GM19438 (cell line): ENCODE measurements at regions not wholly inside any gene's neighbourhood (a gene's known extent, or its start where the extent isn't known, plus 50 kb on each side); places are given as distances from the start of the nearest gene placed in this dataset.
"Not testable (repeated sequence)": the region's sequence is repeated elsewhere in the genome, so short reads cannot be mapped to it uniquely, and the experiment has no call there.

ENCODE experiments used
- ATAC-seq: cut with Tn5 transposase; IDR thresholded peaks from one replicate; pipeline ENCODE4 v1.9.1; 2021; ENCODE audit warnings: low read depth; ENCODE audit not compliant: unreplicated experiment

GRCh38 chr15:69666441-69666882 is 213.8 kb downstream of the RPLP1 start:
- no peak for ATAC-seq

GRCh38 chr15:69666921-69667811 is 214.5 kb downstream of the RPLP1 start:
- no peak for ATAC-seq

GRCh38 chr15:69668039-69668705 is 215.6 kb downstream of the RPLP1 start:
- no peak for ATAC-seq

GRCh38 chr15:69668963-69669362 is 216.3 kb downstream of the RPLP1 start:
- peak; percentile 48 for ATAC-seq

- ATAC-seq, result no peak
These were observed 216.8 kb downstream of the RPLP1 start for GRCh38 chr15:69669446-69669845.

- ATAC-seq, result no peak
These were observed 220.8 kb downstream of the RPLP1 start for GRCh38 chr15:69673291-69673881.

- ATAC-seq, result no peak
These were observed 223.1 kb downstream of the RPLP1 start for GRCh38 chr15:69675731-69676130.

GRCh38 chr15:69677403-69677802 is 224.8 kb downstream of the RPLP1 start:
- ATAC-seq, result no peak

GRCh38 chr15:69679623-69680228 is 227.1 kb downstream of the RPLP1 start:
- peak; percentile 96 for ATAC-seq

- ATAC-seq, result not testable (repeated sequence)
These were observed 232.2 kb downstream of the RPLP1 start for GRCh38 chr15:69684823-69685222.

- no peak for ATAC-seq
These were observed 233.2 kb downstream of the RPLP1 start for GRCh38 chr15:69685512-69686452.

- ATAC-seq, result no peak
These were observed 234.0 kb downstream of the RPLP1 start for GRCh38 chr15:69686626-69687025.

GRCh38 chr15:69689133-69689532 is 236.5 kb downstream of the RPLP1 start:
- ATAC-seq, result no peak

- no peak for ATAC-seq
These were observed 238.8 kb downstream of the RPLP1 start for GRCh38 chr15:69691307-69692015.

GRCh38 chr15:69692342-69692741 is 239.7 kb downstream of the RPLP1 start:
- ATAC-seq, result no peak

- no peak for ATAC-seq
These were observed 240.4 kb downstream of the RPLP1 start for GRCh38 chr15:69693059-69693458.

- no peak for ATAC-seq
These were observed 244.3 kb downstream of the RPLP1 start for GRCh38 chr15:69696946-69697345.

- ATAC-seq, result no peak
These were observed 245.3 kb downstream of the RPLP1 start for GRCh38 chr15:69697916-69698315.

GRCh38 chr15:69699096-69699495 is 246.5 kb downstream of the RPLP1 start:
- ATAC-seq, result no peak
